IMR-90 (cell line): ENCODE measurements at regions not wholly inside any gene's neighbourhood (a gene's known extent, or its start where the extent isn't known, plus 50 kb on each side); places are given as distances from the start of the nearest gene placed in this dataset.

Experiments used
- ATAC-seq: fragments of 200-7000 bp; cut with Tn5 transposase; 2 replicates; pipeline ENCODE4 v1.9.1; 2020; ENCODE audit warnings: low read depth, mild to moderate bottlenecking, moderate library complexity
- BruUV-seq: library from RNA; stranded (reverse); fragments of 400-500 nt; replicated peaks from 2 replicates; lab custom pipeline; 2021; lab: Mats Ljungman, UMichigan
- CTCF ChIA-PET: fragments of 300-600 bp; formaldehyde crosslinking; extraction: SDS; loops from one replicate; lab custom pipeline; 2021; ENCODE audit warnings: antibody characterized with exemption; lab: Yijun Ruan, JAX
- POLR2A ChIA-PET: fragments of 300-600 bp; sonication (Branson Sonifier 250); formaldehyde crosslinking; loops from one replicate; lab custom pipeline; 2022; ENCODE audit warnings: antibody characterized with exemption; ENCODE audit not compliant: unreplicated experiment; lab: Charles Lee
- DNase-seq: peaks from one replicate; pipeline ENCODE4 v3.0.0; 2013
- H2AFZ ChIP-seq: replicated peaks from 2 replicates; pipeline ENCODE3; 2013; ENCODE audit warnings: low read length, mild to moderate bottlenecking; ENCODE audit not compliant: poor library complexity
- H2AK5ac ChIP-seq: 2 replicates; pipeline ENCODE4 v1.6.1; 2013; ENCODE audit warnings: low read depth, low read length, inconsistent platforms
- H2AK9ac ChIP-seq: replicated peaks from 2 replicates; pipeline ENCODE3; 2013; ENCODE audit warnings: mild to moderate bottlenecking, low read depth, low read length, moderate library complexity; ENCODE audit not compliant: poor library complexity
- H2BK120ac ChIP-seq: 2 replicates; pipeline ENCODE4 v1.6.1; 2013; ENCODE audit warnings: low read depth, low read length, inconsistent platforms
- H2BK15ac ChIP-seq: 3 replicates; pipeline ENCODE4 v1.6.1; 2013; ENCODE audit warnings: low read depth, low read length, inconsistent platforms
- H2BK20ac ChIP-seq: 2 replicates; pipeline ENCODE4 v1.6.1; 2013; ENCODE audit warnings: low read depth, mild to moderate bottlenecking, inconsistent platforms, low read length, moderate library complexity
- H2BK5ac ChIP-seq: 2 replicates; pipeline ENCODE4 v1.6.1; 2013; ENCODE audit warnings: mild to moderate bottlenecking, low read depth, low read length, inconsistent platforms; ENCODE audit not compliant: poor library complexity, severe bottlenecking
- H3K14ac ChIP-seq: replicated peaks from 2 replicates; pipeline ENCODE4 v1.6.1; 2013; ENCODE audit warnings: low read depth, low read length, inconsistent platforms
- H3K18ac ChIP-seq: 2 replicates; pipeline ENCODE4 v1.6.1; 2013; ENCODE audit warnings: low read depth, low read length, control low read depth
- H3K23ac ChIP-seq: 2 replicates; pipeline ENCODE4 v1.6.1; 2013; ENCODE audit warnings: low read depth, low read length, inconsistent platforms
- H3K27ac ChIP-seq: 2 replicates; pipeline ENCODE4 v1.5.1; 2013; ENCODE audit warnings: mild to moderate bottlenecking, control low read depth, low read length; ENCODE audit not compliant: insufficient read depth
- H3K27me3 ChIP-seq: 2 replicates; pipeline ENCODE4 v1.6.1; 2013; ENCODE audit warnings: low read length; ENCODE audit not compliant: control insufficient read depth, insufficient read depth
- H3K36me3 ChIP-seq: 2 replicates; pipeline ENCODE4 v1.6.1; 2013; ENCODE audit warnings: low read length, mixed read lengths; ENCODE audit not compliant: control insufficient read depth, insufficient read depth
- H3K4ac ChIP-seq: 2 replicates; pipeline ENCODE4 v1.6.1; 2013; ENCODE audit warnings: low read depth, low read length, inconsistent platforms
- H3K4me1 ChIP-seq: 2 replicates; pipeline ENCODE4 v1.6.1; 2013; ENCODE audit warnings: low read length, mixed read lengths; ENCODE audit not compliant: control insufficient read depth, insufficient read depth
- H3K4me2 ChIP-seq: 2 replicates; pipeline ENCODE4 v1.6.1; 2013; ENCODE audit warnings: low read depth, mild to moderate bottlenecking, control low read depth, low read length, moderate library complexity
- H3K4me3 ChIP-seq: 2 replicates; pipeline ENCODE4 v1.5.1; 2013; ENCODE audit warnings: low read depth, mild to moderate bottlenecking, control low read depth, low read length, moderate library complexity; ENCODE audit not compliant: insufficient read depth
- H3K56ac ChIP-seq: 2 replicates; pipeline ENCODE4 v1.6.1; 2013; ENCODE audit warnings: low read length, inconsistent platforms; ENCODE audit not compliant: insufficient read depth; ENCODE audit errors: extremely low read depth
- H3K79me1 ChIP-seq, 2 experiments: 2 replicates each; pipeline ENCODE4 v1.6.1; 2013; ENCODE audit warnings: low read length in 2 of 2, inconsistent platforms in 1 of 2, low read depth in 1 of 2
- H3K9ac ChIP-seq: 2 replicates; pipeline ENCODE4 v1.6.1; 2013; ENCODE audit warnings: low read depth, low read length, control low read depth
- H3K9me1 ChIP-seq: 2 replicates; pipeline ENCODE4 v1.6.1; 2013; ENCODE audit warnings: low read length, inconsistent platforms; ENCODE audit not compliant: insufficient read depth
- H3K9me3 ChIP-seq: 2 replicates; pipeline ENCODE4 v1.6.1; 2013; ENCODE audit warnings: low read length; ENCODE audit not compliant: control insufficient read depth, insufficient read depth
- H4K20me1 ChIP-seq: 2 replicates; pipeline ENCODE4 v1.6.1; 2013; ENCODE audit warnings: low read length, inconsistent platforms; ENCODE audit not compliant: insufficient read depth
- H4K5ac ChIP-seq: 2 replicates; pipeline ENCODE4 v1.6.1; 2013; ENCODE audit warnings: mild to moderate bottlenecking, low read depth, low read length, control low read depth
- H4K8ac ChIP-seq, 2 experiments: 2 replicates each; pipeline ENCODE4 v1.6.1; 2013; ENCODE audit warnings: low read depth in 2 of 2, low read length in 2 of 2, control low read depth in 1 of 2, inconsistent platforms in 1 of 2
- H4K91ac ChIP-seq: 2 replicates; pipeline ENCODE4 v1.6.1; 2013; ENCODE audit warnings: low read depth, low read length, inconsistent platforms; ENCODE audit not compliant: insufficient read depth
- CEBPB ChIP-seq: IDR thresholded peaks from 2 replicates; pipeline ENCODE4 v1.6.1; 2012; ENCODE audit warnings: low read depth, low read length, improper control_type of control experiment
- CHD1 ChIP-seq: IDR thresholded peaks from 2 replicates; pipeline ENCODE4 v1.6.1; 2012; ENCODE audit warnings: low read depth, low read length, improper control_type of control experiment
- FOS ChIP-seq: fragments of 150-350 bp; IDR thresholded peaks from 2 replicates; pipeline ENCODE4 v1.6.1; 2016; ENCODE audit warnings: low read depth, low read length
- MAZ ChIP-seq: IDR thresholded peaks from 2 replicates; pipeline ENCODE4 v1.6.1; 2012; ENCODE audit warnings: low read depth, mild to moderate bottlenecking, low read length, improper control_type of control experiment, moderate library complexity, borderline replicate concordance
- NFE2L2 ChIP-seq: fragments of 150-350 bp; IDR thresholded peaks from 2 replicates; pipeline ENCODE4 v1.6.1; 2016; ENCODE audit warnings: low read depth, mild to moderate bottlenecking, low read length
- RAD21 ChIP-seq: IDR thresholded peaks from 2 replicates; pipeline ENCODE4 v1.6.1; 2012; ENCODE audit warnings: low read length, improper control_type of control experiment
- SMC3 ChIP-seq: fragments of 150-350 bp; IDR thresholded peaks from 2 replicates; pipeline ENCODE4 v1.6.1; 2016; ENCODE audit warnings: low read depth, mild to moderate bottlenecking, antibody characterized with exemption, low read length, moderate library complexity
- dilution Hi-C: fragments of 300-500 bp; cut with HindIII; formaldehyde crosslinking; loops from one replicate; pipeline ENCODE4 v1.14.3; 2018; ENCODE audit warnings: low sequenced_read_pairs; ENCODE audit not compliant: unreplicated experiment
- in situ Hi-C: fragments of 300-500 bp; cut with MboI; formaldehyde crosslinking; loops from 3 replicates; pipeline ENCODE4 v1.14.3; 2019; ENCODE audit warnings: low sequenced_read_pairs, inconsistent platforms, mixed read lengths
- intact Hi-C: fragments of 100-400 bp; cut with micrococcal nuclease; formaldehyde crosslinking; loops from 2 replicates; pipeline ENCODE4 v1.10.0; 2022
- TF ChIP-seq, protein P1 (sequence below): fragments of 150-350 bp; IDR thresholded peaks from 2 replicates; pipeline ENCODE4 v1.6.1; 2016; ENCODE audit warnings: low read depth, mild to moderate bottlenecking, low read length, moderate library complexity, borderline replicate concordance

- dilution Hi-C loops, result no loop called here
- no peak overlapping the region for H3K9ac ChIP-seq
- DNase-seq (peak; percentile 75), ATAC-seq (peak; percentile 63)
- no peaks in the 10 kb centered on the region for H3K79me1 ChIP-seq
- no peak overlapping the region for H3K23ac ChIP-seq
- H2AFZ ChIP-seq, result no peak overlapping the region
- peak overlapping the region; percentile 3 for H2BK5ac ChIP-seq
- 0 out of 2 replicates have a peak overlapping the region, but pooled peaks have one; percentile 12 for H4K91ac ChIP-seq
- H3K56ac ChIP-seq, result no peak overlapping the region
- H3K4ac ChIP-seq, result peak overlapping the region; percentile 4; the same call in 1 of the 2 replicates
- ChIA-PET CTCF (interaction anchor here (0.6 to 1.2 kb wide), 3 partner anchors 62 to 153 kb away, joined by 3 read pairs; no protein-coding TSS in a partner anchor), POLR2A (no interaction called here)
- no peak overlapping the region for H4K5ac ChIP-seq
- H2BK15ac ChIP-seq, result peak overlapping the region; percentile 51; the same call in 1 of the 3 replicates
- H3K4me1 ChIP-seq, result peaks cover 14% of the 10 kb centered on the region
- H3K9me3 ChIP-seq, result no peaks in the 10 kb centered on the region
- no peaks in the 10 kb centered on the region for H4K20me1 ChIP-seq
- no peak overlapping the region for H3K4me2 ChIP-seq
- intact Hi-C loops, result loop anchor here (5.0 kb wide), 1 partner anchor 87 kb away; the partner anchor contains the start of gene RBPJ
- H3K14ac ChIP-seq, result no peak overlapping the region
- TF ChIP-seq RAD21, result no peak
- no peak for TF ChIP-seq CHD1
- TF ChIP-seq NFE2L2, result no peak
- TF ChIP-seq CEBPB, result peak; percentile 77
- TF ChIP-seq FOS, result no peak
- TF ChIP-seq SMC3, result no peak
- TF ChIP-seq MAZ, result no peak
- TF ChIP-seq, protein P1, sequence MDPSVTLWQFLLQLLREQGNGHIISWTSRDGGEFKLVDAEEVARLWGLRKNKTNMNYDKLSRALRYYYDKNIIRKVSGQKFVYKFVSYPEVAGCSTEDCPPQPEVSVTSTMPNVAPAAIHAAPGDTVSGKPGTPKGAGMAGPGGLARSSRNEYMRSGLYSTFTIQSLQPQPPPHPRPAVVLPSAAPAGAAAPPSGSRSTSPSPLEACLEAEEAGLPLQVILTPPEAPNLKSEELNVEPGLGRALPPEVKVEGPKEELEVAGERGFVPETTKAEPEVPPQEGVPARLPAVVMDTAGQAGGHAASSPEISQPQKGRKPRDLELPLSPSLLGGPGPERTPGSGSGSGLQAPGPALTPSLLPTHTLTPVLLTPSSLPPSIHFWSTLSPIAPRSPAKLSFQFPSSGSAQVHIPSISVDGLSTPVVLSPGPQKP, result no peak
- H2BK120ac ChIP-seq, result peak overlapping the region; percentile 31; the same call in 1 of the 2 replicates
- H4K8ac ChIP-seq, result peak overlapping the region in 1 of 2 experiments; percentile 16; a peak in 3 of 4 replicates
- no peak overlapping the region for H2AK9ac ChIP-seq
- no peak overlapping the region for H3K4me3 ChIP-seq
- H3K9me1 ChIP-seq, result peaks cover 7% of the 10 kb centered on the region
- H2AK5ac ChIP-seq, result 0 out of 2 replicates have a peak overlapping the region, but pooled peaks have one; percentile 45
- H3K27me3 ChIP-seq, result no peaks in the 10 kb centered on the region
- no peak overlapping the region for H3K27ac ChIP-seq
- peak overlapping the region; percentile 22 for H3K18ac ChIP-seq
- peak overlapping the region; percentile 4; the same call in 1 of the 2 replicates for H2BK20ac ChIP-seq
- in situ Hi-C loops, result no loop called here
- no peaks in the 10 kb centered on the region for H3K36me3 ChIP-seq
- no TSS peak for BruUV-seq
Observed at GRCh38 chr4:26235500-26235899, 85.3 kb upstream of the RBPJ start.
